ENCODE measurements at regions not wholly inside any gene's neighbourhood (a gene's known extent, or its start where the extent isn't known, plus 50 kb on each side); places are given as distances from the start of the nearest gene placed in this dataset.

DNA sequence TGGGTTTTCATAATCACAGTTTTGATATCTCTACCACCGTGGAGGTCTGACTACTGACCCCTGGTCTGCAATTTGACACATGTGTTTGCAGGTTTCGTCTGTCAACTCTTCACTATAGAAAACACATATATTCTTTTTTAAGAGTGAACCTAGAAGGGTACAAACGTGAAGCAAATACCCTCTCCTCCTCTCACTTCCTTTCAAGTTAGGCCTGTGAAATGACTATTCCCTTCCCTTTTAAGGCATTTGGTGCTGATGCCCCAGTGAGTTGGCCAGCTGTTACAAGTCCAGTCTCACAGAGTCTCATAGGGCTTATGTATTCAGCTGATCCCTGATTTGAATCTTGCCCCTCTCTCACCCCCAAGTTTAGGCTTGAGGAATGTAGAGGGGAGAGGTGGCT is 742.0 kb upstream of the IGFBP3 start:
- no peak for DNase-seq (ENCODE audit: low spot score)
- TF ChIP-seq, protein P1, sequence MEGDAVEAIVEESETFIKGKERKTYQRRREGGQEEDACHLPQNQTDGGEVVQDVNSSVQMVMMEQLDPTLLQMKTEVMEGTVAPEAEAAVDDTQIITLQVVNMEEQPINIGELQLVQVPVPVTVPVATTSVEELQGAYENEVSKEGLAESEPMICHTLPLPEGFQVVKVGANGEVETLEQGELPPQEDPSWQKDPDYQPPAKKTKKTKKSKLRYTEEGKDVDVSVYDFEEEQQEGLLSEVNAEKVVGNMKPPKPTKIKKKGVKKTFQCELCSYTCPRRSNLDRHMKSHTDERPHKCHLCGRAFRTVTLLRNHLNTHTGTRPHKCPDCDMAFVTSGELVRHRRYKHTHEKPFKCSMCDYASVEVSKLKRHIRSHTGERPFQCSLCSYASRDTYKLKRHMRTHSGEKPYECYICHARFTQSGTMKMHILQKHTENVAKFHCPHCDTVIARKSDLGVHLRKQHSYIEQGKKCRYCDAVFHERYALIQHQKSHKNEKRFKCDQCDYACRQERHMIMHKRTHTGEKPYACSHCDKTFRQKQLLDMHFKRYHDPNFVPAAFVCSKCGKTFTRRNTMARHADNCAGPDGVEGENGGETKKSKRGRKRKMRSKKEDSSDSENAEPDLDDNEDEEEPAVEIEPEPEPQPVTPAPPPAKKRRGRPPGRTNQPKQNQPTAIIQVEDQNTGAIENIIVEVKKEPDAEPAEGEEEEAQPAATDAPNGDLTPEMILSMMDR (IDR thresholded peaks at IDR 0.05; ENCODE audit: extremely low read depth, missing control alignments): no peak

DNA sequence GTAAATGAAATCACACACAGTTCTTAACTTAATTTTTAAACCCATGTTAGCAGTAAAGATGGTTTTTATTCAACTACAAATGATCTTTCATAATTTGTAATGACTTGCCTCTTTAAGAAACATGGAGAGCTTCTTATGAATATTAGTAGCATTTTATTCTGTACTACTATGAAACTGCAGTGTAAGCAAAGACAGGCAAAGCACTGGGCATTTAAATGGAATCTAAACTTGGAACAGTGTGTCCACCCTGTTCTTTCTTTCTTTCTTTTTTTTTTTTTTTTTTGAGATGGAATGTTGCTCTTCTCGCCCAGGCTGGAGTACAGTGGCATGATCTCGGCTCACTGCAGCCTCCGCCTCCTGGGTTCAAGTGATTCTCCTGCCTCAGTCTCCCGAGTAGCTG is 740.4 kb upstream of the IGFBP3 start:
- TF ChIP-seq, protein P1 (IDR thresholded peaks at IDR 0.05; ENCODE audit: extremely low read depth, missing control alignments): no peak
- DNase-seq (ENCODE audit: low spot score): no peak

DNA sequence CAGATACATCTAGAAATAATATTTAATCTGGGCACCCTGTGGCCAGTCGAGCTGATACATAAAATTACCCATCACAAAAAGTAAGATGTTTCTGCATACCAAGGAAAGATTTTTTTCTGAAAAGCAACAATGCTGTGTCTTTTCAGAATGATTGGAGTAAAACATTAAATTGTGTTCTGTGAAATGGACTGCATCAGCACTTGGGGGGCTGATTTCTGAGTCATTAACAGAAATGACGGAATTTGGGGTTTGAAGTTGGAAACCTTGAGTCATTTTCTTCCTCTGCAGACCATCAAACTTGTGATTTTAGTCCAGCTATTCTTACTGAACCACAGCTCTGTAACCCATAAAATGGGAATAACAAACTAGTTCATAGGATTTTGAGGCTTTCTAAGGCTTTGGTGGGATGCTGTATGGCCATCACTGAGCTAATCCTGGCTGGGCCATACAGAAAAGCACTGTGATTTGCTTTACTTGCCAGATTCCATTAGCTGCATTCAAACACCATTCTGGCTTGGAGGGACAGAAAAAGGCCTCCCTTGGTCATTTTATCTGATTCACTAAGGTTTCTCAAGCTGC is 739.4 kb upstream of the IGFBP3 start:
- DNase-seq (ENCODE audit: low spot score): no peak
- TF ChIP-seq, protein P1 (IDR thresholded peaks at IDR 0.05; ENCODE audit: extremely low read depth, missing control alignments): no peak

DNA sequence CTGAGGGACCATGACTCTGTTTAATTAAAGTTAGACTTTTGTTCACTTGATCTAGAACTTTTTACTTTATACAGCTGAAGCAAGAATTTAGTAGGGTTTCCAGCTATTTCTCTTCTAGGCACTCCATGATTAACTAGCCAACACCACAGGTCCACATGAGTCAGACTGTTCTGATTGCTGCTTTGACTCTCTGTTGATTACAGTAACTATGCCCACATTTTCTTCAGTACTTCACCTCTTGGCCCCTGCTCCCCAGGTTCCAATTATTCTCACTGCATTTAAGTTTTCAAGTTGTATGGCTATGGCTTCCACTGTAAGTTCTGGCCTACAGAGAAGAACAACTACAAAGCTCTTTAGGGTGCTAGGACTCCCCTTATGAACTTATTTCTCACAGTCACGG is 737.2 kb upstream of the IGFBP3 start:
- no peak for DNase-seq (ENCODE audit: low spot score)

DNA sequence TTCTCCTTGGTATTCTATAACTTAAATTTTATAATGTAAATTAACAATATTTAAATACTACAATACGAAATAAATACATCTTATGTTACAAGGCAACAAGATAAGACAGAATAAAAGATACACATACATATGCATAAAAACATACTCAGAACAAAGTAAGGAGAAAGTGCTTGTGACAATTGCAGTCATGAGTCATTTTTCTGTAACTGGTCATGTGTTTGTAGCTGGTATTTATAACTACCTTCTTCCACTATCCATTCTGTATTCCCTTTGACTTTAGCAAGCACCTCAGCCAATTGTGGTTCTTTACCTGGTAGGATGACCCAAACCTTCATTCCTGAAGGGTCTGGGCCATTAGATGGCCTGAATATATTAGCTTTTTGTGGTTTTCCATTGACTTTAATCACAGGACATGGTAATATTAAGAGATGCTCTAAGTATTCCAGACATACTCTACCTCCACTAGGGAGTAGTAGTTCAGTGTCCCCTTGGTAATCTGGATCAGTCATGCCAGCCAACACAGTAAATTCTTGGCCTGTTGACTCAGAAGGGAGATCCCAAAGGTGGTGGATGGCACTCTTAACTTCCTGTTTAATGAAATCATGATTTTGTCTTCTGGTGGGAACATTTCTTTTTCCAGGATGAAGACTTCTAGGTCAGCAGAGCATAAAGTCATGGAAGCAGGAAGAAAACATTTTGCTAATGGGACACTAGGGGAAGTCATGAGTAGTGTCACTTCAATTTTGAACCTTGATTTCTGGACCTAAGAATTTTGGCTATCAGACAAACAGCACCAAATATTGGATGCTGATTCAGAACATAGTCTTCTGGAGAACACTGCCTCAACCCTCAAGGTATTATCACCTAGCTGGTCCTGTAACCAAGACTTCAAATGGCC is 733.7 kb upstream of the IGFBP3 start:
- no peak for DNase-seq (ENCODE audit: low spot score)
- TF ChIP-seq, protein P1 (IDR thresholded peaks at IDR 0.05; ENCODE audit: extremely low read depth, missing control alignments): no peak

More for the DNA sequence above, 737.2 kb upstream of the IGFBP3 start:
- TF ChIP-seq, protein P1 (IDR thresholded peaks at IDR 0.05; ENCODE audit: extremely low read depth, missing control alignments): no peak

DNA sequence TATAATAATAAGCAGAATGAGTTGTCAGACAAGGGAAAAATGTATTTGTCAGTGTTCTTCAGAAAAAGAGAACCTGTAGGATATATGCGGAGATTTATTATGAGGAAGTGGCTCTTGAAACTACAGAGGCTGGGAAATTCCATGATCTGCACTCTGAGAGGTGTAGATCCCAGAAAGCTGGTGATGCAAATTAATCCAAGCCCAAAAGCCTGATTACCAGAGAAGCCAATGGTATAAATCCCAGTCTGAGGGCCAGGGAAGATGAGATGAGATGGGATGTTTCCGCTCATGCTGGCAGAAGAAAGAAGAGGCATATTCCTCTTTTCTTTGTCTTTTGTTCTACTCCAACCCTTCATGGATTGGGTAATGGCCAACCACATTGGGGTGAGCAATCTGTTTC is 732.8 kb upstream of the IGFBP3 start:
- DNase-seq (ENCODE audit: low spot score): no peak
- TF ChIP-seq, protein P1 (IDR thresholded peaks at IDR 0.05; ENCODE audit: extremely low read depth, missing control alignments): no peak

DNA sequence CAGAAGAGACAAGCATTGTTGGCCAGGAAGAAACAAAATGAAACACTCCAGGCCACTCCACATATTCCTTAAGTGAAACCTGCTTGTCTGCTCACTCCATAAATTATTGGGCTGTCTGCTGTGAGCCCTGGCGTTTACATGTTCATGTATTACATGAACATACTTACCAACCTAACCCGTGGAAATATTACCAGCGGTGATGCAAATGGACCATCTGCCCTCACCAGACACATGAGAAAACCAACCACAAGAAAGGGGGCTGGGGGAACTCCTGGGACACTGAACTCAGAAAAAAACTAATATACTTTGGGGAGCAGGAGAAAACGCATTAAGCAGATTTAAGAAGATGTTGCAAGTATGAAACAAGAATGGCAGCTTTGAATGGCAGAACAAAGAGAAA is 731.2 kb upstream of the IGFBP3 start:
- TF ChIP-seq, protein P1 (IDR thresholded peaks at IDR 0.05; ENCODE audit: extremely low read depth, missing control alignments): no peak
- DNase-seq (ENCODE audit: low spot score): no peak
